Transverse colon (tissue), 4 donors: ENCODE measurements at regions not wholly inside any gene's neighbourhood (a gene's known extent, or its start where the extent isn't known, plus 50 kb on each side); places are given as distances from the start of the nearest gene placed in this dataset.

ENCODE experiments used
- DNase-seq: peaks from one replicate; pipeline ENCODE4 v3.0.0-alpha.2; 2019
- H3K27ac ChIP-seq, 4 donors: fragments of 200-600 bp; sonication (generic); 2 replicates each; pipeline ENCODE4 v1.5.1; 2016 to 2018; ENCODE audit warnings: inconsistent platforms in 4 of 4
- H3K27me3 ChIP-seq: fragments of 200-600 bp; sonication (generic); 2 replicates; pipeline ENCODE4 v1.5.1; 2017; ENCODE audit warnings: inconsistent platforms
- H3K36me3 ChIP-seq, 4 donors: fragments of 200-600 bp; sonication (generic); 2 replicates each; pipeline ENCODE4 v1.5.1; 2017 to 2019; ENCODE audit warnings: inconsistent platforms in 4 of 4
- H3K4me1 ChIP-seq, 4 donors: fragments of 200-600 bp; sonication (generic); 2 replicates each; pipeline ENCODE4 v1.5.1; 2017 to 2020; ENCODE audit warnings: inconsistent platforms in 4 of 4
- H3K4me3 ChIP-seq, 4 donors: fragments of 200-600 bp; sonication (generic); 1 replicate in 1 of 4; 2 replicates in 3 of 4; pipeline versions ENCODE4 v1.5.1 to v1.6.1; 2017 to 2019; ENCODE audit warnings: inconsistent platforms in 4 of 4
- H3K9me3 ChIP-seq, 2 donors: fragments of 200-600 bp; sonication (generic); 2 replicates each; pipeline ENCODE4 v1.5.1; 2017 to 2019; ENCODE audit warnings: inconsistent platforms in 2 of 2
- EP300 ChIP-seq: sonication (generic); formaldehyde crosslinking; IDR thresholded peaks from one replicate; pipeline ENCODE4 v1.6.1; 2017; ENCODE audit warnings: antibody characterized with exemption, low read depth
- POLR2A ChIP-seq: fragments of 450-650 bp; IDR thresholded peaks from one replicate; pipeline ENCODE4 v1.6.1; 2016; ENCODE audit warnings: antibody characterized with exemption, mild to moderate bottlenecking, moderate library complexity
- POLR2AphosphoS5 ChIP-seq, 3 donors: sonication (generic); formaldehyde crosslinking; IDR thresholded peaks; one replicate each; pipeline ENCODE4 v1.6.1; 2016; ENCODE audit warnings: antibody characterized with exemption in 3 of 3
- WGBS, 2 donors: methylation state at CpG; one replicate each; pipeline ENCODE4 v1.1.5; 2018; ENCODE audit warnings: low coverage in 1 of 2; 5-methylcytosine and 5-hydroxymethylcytosine counted together
- in situ Hi-C, 4 donors: fragments of 200-750 bp; cut with MboI; loops; one replicate each; pipeline versions ENCODE4 v1.15.0 to v1.15.1; 2017; ENCODE audit warnings: low sequenced_read_pairs in 3 of 4, low pct_ligation_motif_present in 1 of 4, low pct_unique_long_range_greater_than_20kb in 1 of 4
- intact Hi-C: fragments of 100-400 bp; cut with DNase I; formaldehyde crosslinking; loops from one replicate; pipeline ENCODE4 v1.15.1; 2023; ENCODE audit warnings: low total_unique reads
- TF ChIP-seq, protein P1 (sequence below), 5 experiments: fragments of 200-600 bp in 3 of 5; fragments of 450-650 bp in 2 of 5; sonication (generic) in 3 of 5; IDR thresholded peaks; 1 replicate in 2 of 5; 2 replicates in 3 of 5; pipeline ENCODE4 v1.5.1; 2016 to 2017; ENCODE audit warnings: antibody characterized with exemption in 5 of 5, inconsistent platforms in 3 of 5, mild to moderate bottlenecking in 2 of 5, moderate library complexity in 1 of 5

DNA sequence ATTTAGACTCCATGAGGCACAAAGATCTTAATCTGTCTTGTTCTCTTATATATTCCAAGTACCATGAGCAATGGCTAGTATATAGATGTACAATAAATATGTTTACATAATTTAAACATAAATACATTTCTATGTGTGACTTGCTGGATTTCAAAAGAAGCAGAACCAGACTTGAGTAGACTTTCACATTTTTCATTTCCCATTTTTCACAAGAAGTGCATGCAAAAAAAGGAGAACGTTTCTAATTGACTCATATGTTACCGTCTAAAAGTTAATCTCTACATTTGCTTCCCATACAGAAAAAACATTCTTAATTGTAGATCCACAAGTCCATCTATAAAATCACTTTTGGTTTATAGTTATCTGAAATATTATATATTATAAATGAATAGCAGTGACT, 256.5 kb upstream of the USP15 start:
- Histone ChIP-seq H3K9me3 (no peaks in the 10 kb centered on the region), H3K27ac (no peak overlapping the region), H3K4me3 (no peak overlapping the region), H3K36me3 (no peaks in the 10 kb centered on the region), H3K4me1 (no peaks in the 10 kb centered on the region), H3K27me3 (no peaks in the 10 kb centered on the region)
- in situ Hi-C loops (no loop called here), intact Hi-C loops (loop anchor here (2.0 kb wide), 1 partner anchor 57 kb away; no protein-coding TSS in a partner anchor)
- no peak for DNase-seq
- 52 to 71% methylated on average over 2 of the region's 2 CpGs for WGBS, 2 donors
- TF ChIP-seq EP300: no peak
- TF ChIP-seq, protein P1, sequence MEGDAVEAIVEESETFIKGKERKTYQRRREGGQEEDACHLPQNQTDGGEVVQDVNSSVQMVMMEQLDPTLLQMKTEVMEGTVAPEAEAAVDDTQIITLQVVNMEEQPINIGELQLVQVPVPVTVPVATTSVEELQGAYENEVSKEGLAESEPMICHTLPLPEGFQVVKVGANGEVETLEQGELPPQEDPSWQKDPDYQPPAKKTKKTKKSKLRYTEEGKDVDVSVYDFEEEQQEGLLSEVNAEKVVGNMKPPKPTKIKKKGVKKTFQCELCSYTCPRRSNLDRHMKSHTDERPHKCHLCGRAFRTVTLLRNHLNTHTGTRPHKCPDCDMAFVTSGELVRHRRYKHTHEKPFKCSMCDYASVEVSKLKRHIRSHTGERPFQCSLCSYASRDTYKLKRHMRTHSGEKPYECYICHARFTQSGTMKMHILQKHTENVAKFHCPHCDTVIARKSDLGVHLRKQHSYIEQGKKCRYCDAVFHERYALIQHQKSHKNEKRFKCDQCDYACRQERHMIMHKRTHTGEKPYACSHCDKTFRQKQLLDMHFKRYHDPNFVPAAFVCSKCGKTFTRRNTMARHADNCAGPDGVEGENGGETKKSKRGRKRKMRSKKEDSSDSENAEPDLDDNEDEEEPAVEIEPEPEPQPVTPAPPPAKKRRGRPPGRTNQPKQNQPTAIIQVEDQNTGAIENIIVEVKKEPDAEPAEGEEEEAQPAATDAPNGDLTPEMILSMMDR (IDR thresholded peaks at IDR 0.05): no peak
- TF ChIP-seq POLR2AphosphoS5 (IDR thresholded peaks at IDR 0.05): no peak
- no peak for TF ChIP-seq POLR2A

DNA sequence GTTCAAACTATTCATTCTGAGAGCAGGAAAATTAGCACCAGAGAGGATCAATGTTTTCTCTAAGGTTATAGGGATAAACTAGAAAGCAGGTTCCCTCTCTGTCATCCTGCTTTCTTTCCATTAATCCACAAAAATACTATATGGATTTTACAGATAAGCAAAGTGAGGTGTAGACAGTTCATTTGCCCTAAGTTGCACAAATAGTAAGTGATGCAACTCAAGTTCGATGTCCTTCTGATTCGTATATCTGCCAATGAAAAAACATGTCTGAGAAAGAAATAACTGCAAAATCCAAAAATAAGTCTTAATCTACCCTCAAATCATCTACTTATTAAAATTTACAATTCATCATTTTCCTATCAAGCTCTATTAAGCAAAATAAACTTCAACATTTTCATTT, 254.6 kb upstream of the USP15 start:
- Histone ChIP-seq H3K36me3 (no peaks in the 10 kb centered on the region), H3K4me1 (no peaks in the 10 kb centered on the region), H3K27me3 (no peaks in the 10 kb centered on the region), H3K4me3 (no peak overlapping the region), H3K9me3 (no peaks in the 10 kb centered on the region), H3K27ac (no peak overlapping the region)
- in situ Hi-C loops (no loop called here), intact Hi-C loops (loop anchor here (2.0 kb wide), 1 partner anchor 55 kb away; no protein-coding TSS in a partner anchor)
- TF ChIP-seq, protein P1 (IDR thresholded peaks at IDR 0.05): no peak
- TF ChIP-seq POLR2AphosphoS5 (IDR thresholded peaks at IDR 0.05): no peak
- no peak for TF ChIP-seq EP300
- TF ChIP-seq POLR2A: no peak
- WGBS, 2 donors: 48 to 81% methylated on average over 2 of the region's 2 CpGs
- no peak for DNase-seq

GRCh38 chr12:62006076-62006732, 254.0 kb upstream of the USP15 start:
- no peak overlapping the region for H3K4me3 ChIP-seq
- no peak overlapping the region for H3K27ac ChIP-seq
- H3K9me3 ChIP-seq: no peaks in the 10 kb centered on the region
- H3K36me3 ChIP-seq: no peaks in the 10 kb centered on the region
- H3K27me3 ChIP-seq: no peaks in the 10 kb centered on the region
- no peak for DNase-seq
- intact Hi-C loops: no loop called here
- WGBS, 2 donors: 20 to 25% methylated on average over 5 of the region's 5 CpGs
- no peaks in the 10 kb centered on the region for H3K4me1 ChIP-seq
- in situ Hi-C loops: no loop called here
- TF ChIP-seq POLR2A: no peak
- no peak for TF ChIP-seq POLR2AphosphoS5 (IDR thresholded peaks at IDR 0.05)
- TF ChIP-seq, protein P1 (IDR thresholded peaks at IDR 0.05): peak; percentile 24 to 58 (median 44)
- no peak for TF ChIP-seq EP300

- H3K9me3 ChIP-seq: no peaks in the 10 kb centered on the region
- H3K27me3 ChIP-seq: no peaks in the 10 kb centered on the region
- H3K4me3 ChIP-seq: no peak overlapping the region
- 38 to 52% methylated on average over 2 of the region's 2 CpGs for WGBS, 2 donors
- in situ Hi-C loops (no loop called here), intact Hi-C loops (no loop called here)
- no peak for DNase-seq
- no peak for TF ChIP-seq EP300
- TF ChIP-seq POLR2AphosphoS5 (IDR thresholded peaks at IDR 0.05): no peak
- TF ChIP-seq POLR2A: no peak
- TF ChIP-seq, protein P1 (IDR thresholded peaks at IDR 0.05): no peak
- no peaks in the 10 kb centered on the region for H3K4me1 ChIP-seq
- H3K36me3 ChIP-seq: no peaks in the 10 kb centered on the region
- H3K27ac ChIP-seq: no peak overlapping the region
Measured at GRCh38 chr12:62008703-62009102, 251.5 kb upstream of the USP15 start.
